ENCODE measurements at regions not wholly inside any gene's neighbourhood (a gene's known extent, or its start where the extent isn't known, plus 50 kb on each side); places are given as distances from the start of the nearest gene placed in this dataset.

GRCh38 chr11:106463154-106463553, 385.7 kb downstream of the AASDHPPT start:
- DNase-seq, result no peak

DNA sequence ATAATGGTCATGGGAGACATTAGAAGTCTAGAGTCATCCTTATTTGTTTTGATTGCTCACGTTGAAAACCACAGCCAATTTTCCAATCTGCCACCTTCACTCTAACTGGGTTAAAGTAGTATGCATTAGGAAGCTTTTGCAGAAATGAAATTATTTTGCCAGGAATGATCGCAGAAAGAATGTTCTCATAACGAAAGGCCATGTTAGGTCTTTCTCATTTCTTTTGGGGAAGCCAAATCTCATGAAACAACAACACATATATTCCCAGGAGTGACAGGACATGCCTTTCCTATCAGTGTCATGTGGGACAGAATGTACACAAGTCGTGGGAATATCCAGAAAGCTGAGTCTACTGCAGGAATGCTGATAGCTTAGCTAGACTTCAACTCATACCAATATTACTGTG, 386.3 kb downstream of the AASDHPPT start:
- DNase-seq, result peak; percentile 94

- no peak for DNase-seq
Measured at GRCh38 chr11:106464728-106465127, 387.3 kb downstream of the AASDHPPT start.

DNA sequence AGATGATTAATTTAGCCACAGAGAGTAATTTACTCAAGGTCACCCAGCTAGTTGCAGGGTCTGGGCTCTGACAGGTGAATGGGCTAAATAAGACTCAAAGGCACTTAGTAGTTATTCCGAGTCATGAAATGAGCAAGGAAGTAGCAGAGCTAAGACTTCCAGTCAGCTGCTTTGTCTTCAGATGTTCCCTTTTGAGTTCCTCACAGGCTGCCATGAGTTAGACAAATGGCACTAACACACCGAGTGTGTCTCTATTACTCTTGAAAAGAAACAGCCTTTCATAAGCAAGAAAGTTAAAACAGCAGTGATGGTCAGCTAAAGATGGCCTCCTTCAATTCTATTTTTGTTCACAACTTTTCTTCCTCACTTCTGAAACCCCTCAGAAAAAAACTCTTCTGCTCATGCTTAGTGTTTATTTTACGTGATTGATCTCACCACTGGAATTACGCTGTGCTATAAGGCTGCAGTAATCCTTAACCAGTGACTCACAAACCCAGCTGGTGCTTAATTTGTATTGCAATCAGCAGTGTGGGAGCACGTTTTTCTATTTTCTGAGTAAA, 389.1 kb downstream of the AASDHPPT start:
- DNase-seq, result peak; percentile 86

DNA sequence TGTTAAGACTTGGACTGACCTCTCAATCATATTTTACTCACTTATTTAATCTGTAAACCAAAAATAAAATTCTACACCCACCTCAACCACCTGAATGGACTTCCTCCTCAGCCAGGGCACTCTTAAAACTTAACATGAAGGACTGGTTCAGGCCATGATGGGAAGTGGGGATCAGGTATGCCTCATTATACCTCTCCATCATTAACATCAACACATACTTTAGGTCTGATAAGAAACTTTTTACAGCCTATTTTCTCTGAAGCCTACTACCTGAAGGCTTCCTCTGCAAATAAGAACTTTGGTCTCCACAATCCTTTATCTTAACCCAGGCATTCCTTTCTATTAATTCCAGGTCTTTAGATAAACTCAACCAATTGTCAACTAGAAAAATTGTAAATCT, 390.0 kb downstream of the AASDHPPT start:
- no peak for DNase-seq

- DNase-seq, result peak; percentile 82
Measured at GRCh38 chr11:106468086-106468485, 390.6 kb downstream of the AASDHPPT start.

- DNase-seq, result no peak
Measured at GRCh38 chr11:106468531-106468930, 391.1 kb downstream of the AASDHPPT start.

DNA sequence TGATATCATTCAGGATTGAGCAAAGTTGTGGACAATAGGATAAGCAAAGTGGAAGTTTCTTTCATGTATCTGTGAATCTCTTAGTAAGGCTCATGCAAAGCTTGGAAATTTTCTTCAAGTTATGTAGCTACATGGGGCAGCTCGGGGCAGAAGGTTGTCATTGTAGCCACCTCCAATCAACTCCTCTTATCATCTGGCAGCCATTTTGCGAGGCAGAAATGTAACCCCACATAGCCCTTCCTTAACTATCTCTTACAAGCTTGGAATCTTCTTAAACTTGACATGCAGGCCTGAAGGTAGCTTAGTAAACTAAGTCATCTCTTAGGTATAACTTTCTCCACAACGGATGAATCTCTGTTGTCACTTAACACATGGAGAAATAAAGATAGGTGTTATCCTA, 392.8 kb downstream of the AASDHPPT start:
- no peak for DNase-seq

GRCh38 chr11:106471276-106471675, 393.8 kb downstream of the AASDHPPT start:
- no peak for DNase-seq

GRCh38 chr11:106473089-106473722, 395.7 kb downstream of the AASDHPPT start:
- DNase-seq, result no peak

DNA sequence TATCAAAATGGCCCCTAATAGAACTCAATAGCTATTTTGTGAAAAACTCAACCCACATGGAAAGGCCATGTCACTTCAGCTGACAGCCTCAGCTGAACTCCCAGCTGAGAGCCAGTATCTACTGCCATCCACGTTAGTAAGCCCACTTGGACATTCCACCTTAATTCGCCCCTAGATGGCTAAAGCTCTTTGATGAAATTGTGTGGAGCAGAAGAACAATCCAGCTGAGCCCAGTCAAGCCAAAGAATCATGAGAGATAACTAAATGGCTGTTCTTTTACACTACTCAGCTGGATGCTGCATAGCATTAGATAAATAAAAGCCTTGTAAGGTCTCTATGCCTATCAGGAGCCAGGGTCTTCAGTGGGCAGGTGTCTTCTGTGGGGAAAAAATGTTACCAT, 396.8 kb downstream of the AASDHPPT start:
- DNase-seq, result no peak

- DNase-seq, result no peak
Measured at GRCh38 chr11:106475181-106475580, 397.7 kb downstream of the AASDHPPT start.

DNA sequence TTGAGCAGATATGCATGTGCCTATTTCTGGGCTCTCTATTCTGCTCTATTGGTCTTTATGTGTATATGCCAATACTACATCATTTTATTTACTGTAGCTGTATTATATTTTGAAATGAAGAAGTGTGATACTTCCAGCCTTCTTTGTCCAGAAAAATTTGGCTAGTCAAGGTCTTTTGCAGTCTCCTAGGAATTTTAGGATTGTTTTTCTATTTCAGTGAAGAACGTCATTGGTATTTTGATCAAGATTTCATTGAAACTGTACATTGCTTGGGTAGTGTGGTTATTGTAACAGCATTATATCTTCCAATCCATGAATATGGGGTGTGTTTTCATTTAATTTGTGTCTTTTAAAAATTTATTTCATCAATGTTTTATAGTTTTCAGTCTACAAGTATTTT, 400.3 kb downstream of the AASDHPPT start:
- DNase-seq, result peak; percentile 58

DNA sequence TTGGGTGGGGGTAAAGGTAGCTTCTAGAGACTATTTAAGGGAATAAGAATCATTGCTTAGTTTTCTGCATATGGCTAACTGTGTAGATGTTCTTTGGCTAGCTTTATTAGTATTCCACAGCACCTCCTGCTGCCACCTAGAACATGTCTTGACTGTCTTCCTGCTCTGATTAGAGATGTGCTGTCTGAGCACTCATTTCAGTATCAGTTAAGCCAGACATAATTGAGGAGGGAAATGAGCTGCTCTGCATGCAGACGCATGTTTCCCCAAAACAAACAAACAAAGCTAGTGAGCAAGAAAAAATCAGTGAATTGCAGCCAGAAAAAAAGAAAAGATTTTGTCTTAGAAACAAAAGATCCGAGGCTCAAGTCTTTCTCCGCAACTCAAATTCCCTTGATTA, 402.2 kb downstream of the AASDHPPT start:
- no peak for DNase-seq

DNA sequence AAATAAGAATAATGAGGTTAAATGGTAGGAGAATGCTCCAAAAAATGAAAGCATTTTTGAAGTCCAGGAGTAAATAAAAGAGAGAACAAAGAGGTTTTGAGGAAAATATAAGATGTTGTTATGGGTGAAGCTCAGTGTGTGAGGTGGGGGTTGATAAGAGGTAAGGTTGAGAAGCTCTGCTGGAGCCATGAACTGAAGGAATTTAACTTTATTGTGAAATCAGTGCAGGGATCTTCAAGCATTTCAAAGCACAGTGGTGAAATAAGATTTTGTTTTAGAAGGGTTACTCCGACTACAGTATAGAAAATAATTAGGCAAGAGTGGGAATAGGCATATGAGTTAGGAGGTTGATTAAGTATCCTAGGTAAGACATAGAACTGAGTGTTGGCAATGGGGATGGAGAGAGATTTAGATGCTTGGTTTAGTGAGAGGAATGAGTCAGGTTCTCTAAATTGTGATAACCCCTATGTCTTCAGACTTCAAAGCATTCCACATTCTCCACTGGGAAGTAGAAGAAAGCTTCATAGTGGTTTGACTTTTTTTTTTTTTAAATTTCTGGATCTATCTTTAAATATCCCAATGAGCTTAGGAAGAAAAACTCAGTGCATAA, 403.2 kb downstream of the AASDHPPT start:
- DNase-seq, result peak; percentile 49

- DNase-seq, result no peak
Measured at GRCh38 chr11:106482917-106483785, 405.7 kb downstream of the AASDHPPT start.

GRCh38 chr11:106491751-106492150, 414.3 kb downstream of the AASDHPPT start:
- DNase-seq, result no peak

DNA sequence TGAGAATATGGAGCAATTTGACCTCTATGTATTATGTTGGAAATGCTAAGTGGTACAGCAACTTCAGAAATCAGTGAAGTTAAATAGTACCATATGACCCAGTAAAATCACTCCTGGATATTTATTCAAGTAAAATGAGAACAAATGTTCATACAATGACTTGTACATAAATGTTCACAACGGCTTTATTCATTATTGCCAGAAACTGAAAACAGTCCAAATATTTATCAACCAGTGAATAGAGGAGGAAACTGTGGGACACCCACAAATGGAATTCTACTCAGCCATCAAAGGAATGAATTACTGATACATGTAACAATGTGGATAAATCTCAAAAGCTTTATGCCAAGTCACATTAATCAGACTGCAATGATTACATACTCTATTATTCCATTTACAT, 416.3 kb downstream of the AASDHPPT start:
- DNase-seq, result peak; percentile 70

GRCh38 chr11:106495046-106495445, 417.6 kb downstream of the AASDHPPT start:
- peak; percentile 20 for DNase-seq

- no peak for DNase-seq
Measured at GRCh38 chr11:106496677-106497076, 419.2 kb downstream of the AASDHPPT start.

- DNase-seq, result no peak
Measured at GRCh38 chr11:106497321-106497720, 419.9 kb downstream of the AASDHPPT start.

DNA sequence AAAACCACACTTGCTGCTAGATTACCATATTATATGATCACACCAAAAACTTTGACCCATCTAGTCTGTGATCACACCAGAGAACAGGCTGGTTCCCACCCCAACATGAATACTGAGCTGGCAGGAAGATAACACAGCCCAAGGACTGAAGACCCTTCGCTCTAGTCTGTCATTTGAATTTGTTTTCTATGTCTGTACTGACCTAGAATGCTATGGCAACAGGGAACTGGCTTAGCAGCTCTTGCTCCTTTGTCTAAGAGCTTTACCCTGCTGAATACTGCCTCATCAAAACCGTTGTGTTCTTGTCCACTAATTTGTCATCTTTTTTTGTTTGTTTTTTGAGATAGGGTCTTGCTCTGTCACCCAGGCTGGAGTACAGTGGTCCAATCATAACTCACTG, 420.4 kb downstream of the AASDHPPT start:
- no peak for DNase-seq

DNA sequence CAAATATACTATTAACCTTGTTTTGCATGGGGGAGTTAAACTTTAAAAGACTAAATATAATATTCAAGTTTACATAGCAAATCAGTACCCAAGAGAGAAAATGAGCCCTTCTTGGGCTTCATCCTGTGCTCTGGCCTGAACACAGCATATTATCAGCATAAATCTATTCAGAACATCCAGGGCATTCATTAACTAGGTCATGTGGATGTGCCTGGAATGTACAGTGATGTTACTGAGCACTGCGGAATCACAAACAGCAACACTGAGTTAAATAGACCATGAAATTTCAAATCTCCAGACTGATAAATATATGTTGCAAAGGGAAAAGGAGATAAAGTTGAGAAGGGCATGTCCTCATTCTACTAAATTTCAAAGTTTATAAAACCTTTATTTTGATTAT, 426.4 kb downstream of the AASDHPPT start:
- DNase-seq, result peak; percentile 16
